K562 (cell line): ENCODE measurements at regions not wholly inside any gene's neighbourhood (a gene's known extent, or its start where the extent isn't known, plus 50 kb on each side); places are given as distances from the start of the nearest gene placed in this dataset.

Experiments
- ATAC-seq: fragments of 200-7000 bp; cut with Tn5 transposase; 3 replicates; pipeline ENCODE4 v1.9.1; 2020; ENCODE audit warnings: moderate library complexity
- BruUV-seq: library from RNA; stranded (reverse); fragments of 400-500 nt; replicated peaks from 2 replicates; lab custom pipeline; 2021; lab: Mats Ljungman, UMichigan
- CTCF ChIA-PET: fragments of 300-600 bp; formaldehyde crosslinking; extraction: SDS; loops from one replicate; lab custom pipeline; 2021; ENCODE audit warnings: low intra/inter-chr PET ratio; lab: Yijun Ruan, JAX
- POLR2A ChIA-PET: fragments of 300-600, 350-650 bp; sonication (Branson Sonifier 250); formaldehyde crosslinking; extraction: SDS; loops from one replicate; lab custom pipeline; 2021; ENCODE audit warnings: antibody characterized with exemption, inconsistent platforms; lab: Yijun Ruan, JAX
- DNase-seq, 4 experiments: peaks; one replicate each; pipeline versions ENCODE4 v3.0.0 to v3.0.0-alpha.2; 2011 to 2018; ENCODE audit warnings: low spot score in 3 of 4, mixed read lengths in 3 of 4; ENCODE audit errors: extremely low read depth in 1 of 4
- FAIRE-seq: peaks from 2 replicates; lab custom pipeline; 2011; peaks lifted over from hg19 to GRCh38; lab: Jason Lieb, UNC
- H2AFZ ChIP-seq: 2 replicates; pipeline ENCODE4 v1.6.0; 2011; ENCODE audit warnings: low read depth, low read length, control low read depth, inconsistent platforms
- H3K27ac ChIP-seq: fragments of 200-600 bp; 3 replicates; pipeline ENCODE4 v1.8.0; 2011; ENCODE audit warnings: low read depth, mild to moderate bottlenecking, control low read depth, inconsistent platforms, low read length, moderate library complexity, mixed read lengths; ENCODE audit errors: extremely low read depth
- H3K27me3 ChIP-seq, 2 experiments: fragments of 300-600 bp in 1 of 2; 2 replicates in 1 of 2; 3 replicates in 1 of 2; pipeline versions ENCODE4 v1.6.0 to v1.8.0; 2011; ENCODE audit warnings: inconsistent platforms in 2 of 2, low read length in 2 of 2, mild to moderate bottlenecking in 1 of 2, mixed read lengths in 1 of 2, moderate library complexity in 1 of 2; ENCODE audit not compliant: control insufficient read depth in 2 of 2, insufficient read depth in 2 of 2
- H3K36me3 ChIP-seq: fragments of 300-600 bp; 3 replicates; pipeline ENCODE4 v1.8.0; 2011; ENCODE audit warnings: mild to moderate bottlenecking, low read length, inconsistent platforms; ENCODE audit not compliant: control insufficient read depth, insufficient read depth
- H3K4me1 ChIP-seq, 2 experiments: fragments of 200-600 bp in 1 of 2; replicated peaks in 1 of 2; 2 replicates in 1 of 2; 3 replicates in 1 of 2; pipeline versions ENCODE4 v1.5.1 to v1.8.0; 2011; ENCODE audit warnings: inconsistent platforms in 2 of 2, low read length in 2 of 2, mild to moderate bottlenecking in 1 of 2, mixed read lengths in 1 of 2, moderate library complexity in 1 of 2; ENCODE audit not compliant: control insufficient read depth in 2 of 2, insufficient read depth in 2 of 2
- H3K4me2 ChIP-seq: 2 replicates; pipeline ENCODE4 v1.6.1; 2011; ENCODE audit warnings: low read length, control low read depth, inconsistent platforms, mixed read lengths; ENCODE audit not compliant: insufficient read depth
- H3K4me3 ChIP-seq: fragments of 200-600 bp; sonication (generic), shearing (Covaris generic); 2 replicates; pipeline ENCODE4 v1.5.1; 2016; ENCODE audit warnings: control low read depth, inconsistent platforms
- H3K79me2 ChIP-seq: fragments of 200-600 bp; 3 replicates; pipeline ENCODE4 v1.8.0; 2011; ENCODE audit warnings: low read length, inconsistent platforms; ENCODE audit not compliant: control insufficient read depth, insufficient read depth
- H3K9ac ChIP-seq, 2 experiments: 2 replicates each; pipeline versions ENCODE4 v1.6.0 to v1.6.1; 2011; ENCODE audit warnings: low read depth in 2 of 2, low read length in 2 of 2, control low read depth in 1 of 2, inconsistent platforms in 1 of 2, mild to moderate bottlenecking in 1 of 2, mixed read lengths in 1 of 2; ENCODE audit not compliant: insufficient read depth in 1 of 2
- H3K9me1 ChIP-seq: one replicate; pipeline ENCODE4 v1.6.0; 2011; ENCODE audit warnings: inconsistent platforms, mild to moderate bottlenecking, low read length, moderate library complexity; ENCODE audit not compliant: control insufficient read depth, insufficient read depth
- H3K9me3 ChIP-seq: replicated peaks from 2 replicates; pipeline ENCODE4 v1.5.1; 2011; ENCODE audit warnings: low read depth, low read length, inconsistent platforms; ENCODE audit not compliant: control insufficient read depth, insufficient read depth
- H4K20me1 ChIP-seq: replicated peaks from 2 replicates; pipeline ENCODE4 v1.6.1; 2011; ENCODE audit warnings: low read length, inconsistent platforms, mixed read lengths; ENCODE audit not compliant: control insufficient read depth, insufficient read depth
- ATF1 ChIP-seq, 2 experiments: fragments of 450-650 bp in 1 of 2; IDR thresholded peaks; 2 replicates each; pipeline ENCODE4 v1.6.1; 2016; ENCODE audit warnings: missing compliant biosample characterization in 1 of 2, missing genetic modification characterization in 1 of 2
- RREB1 ChIP-seq: fragments of 250-450 bp; sonication (Bioruptor Pico); IDR thresholded peaks from 2 replicates; pipeline ENCODE4 v1.4.0; 2020
- TAF15 ChIP-seq: fragments of 200-400 bp; formaldehyde crosslinking; IDR thresholded peaks from 2 replicates; pipeline ENCODE4 v1.6.1; 2017; ENCODE audit warnings: mild to moderate bottlenecking, low read depth, low read length, moderate library complexity
- ZBED1 ChIP-seq: IDR thresholded peaks from 2 replicates; pipeline ENCODE4 v1.6.1; 2014
- ZKSCAN3 ChIP-seq: fragments of 250-450 bp; sonication (Bioruptor Pico); IDR thresholded peaks from 2 replicates; pipeline ENCODE4 v1.4.0; 2020
- WGBS: fragments of 100-300 bp; shearing (Covaris generic); methylation state at CpG from one replicate; pipeline ENCODE4 v1.1.6; 2016; ENCODE audit warnings: low coverage, mixed read lengths; ENCODE audit not compliant: insufficient coverage; ENCODE audit errors: missing lambda C conversion rate; 5-methylcytosine and 5-hydroxymethylcytosine counted together
- in situ Hi-C: fragments of 300-500 bp; cut with MboI; formaldehyde crosslinking; loops from 4 replicates; pipeline ENCODE4 v1.15.0; 2018; ENCODE audit warnings: inconsistent platforms, mixed read lengths
- intact Hi-C: fragments of 100-400 bp; cut with micrococcal nuclease; formaldehyde crosslinking; loops from 2 replicates; pipeline ENCODE4 v1.14.2; 2022
- TF ChIP-seq, protein P1 (sequence below): sonication (generic); formaldehyde crosslinking; IDR thresholded peaks from 2 replicates; pipeline ENCODE4 v1.8.1; 2023; ENCODE audit warnings: mild to moderate bottlenecking, missing genetic modification reagents, moderate library complexity
- TF ChIP-seq, protein P2 (sequence below): fragments of 450-650 bp; IDR thresholded peaks from 2 replicates; pipeline ENCODE4 v1.7.1; 2018; ENCODE audit warnings: mild to moderate bottlenecking, low read depth; ENCODE audit not compliant: partially characterized antibody
- TF ChIP-seq, protein P3 (sequence below), 2 experiments: fragments of 450-650 bp in 1 of 2; sonication (generic) in 1 of 2; formaldehyde crosslinking in 1 of 2; IDR thresholded peaks in 1 of 2; conservative IDR thresholded peaks in 1 of 2; 2 replicates each; pipeline versions ENCODE4 v1.6.1 to v1.8.1; 2016 to 2023; ENCODE audit warnings: mild to moderate bottlenecking in 2 of 2, moderate library complexity in 2 of 2, inconsistent platforms in 1 of 2, missing genetic modification reagents in 1 of 2
- TF ChIP-seq, protein P4 (sequence below): fragments of 250-450 bp; sonication (Bioruptor Pico); IDR thresholded peaks from 2 replicates; pipeline ENCODE4 v1.9.0; 2021; ENCODE audit warnings: mild to moderate bottlenecking, inconsistent platforms

- intact Hi-C loops = no loop called here
- WGBS = 20% methylated on average over 1 of the region's 1 CpG
- TF ChIP-seq ZBED1 (no peak), ZKSCAN3 (CRISPR knock-in tag) (no peak), ATF1 (CRISPR knock-in tag; IDR thresholded peaks at IDR 0.05) (no peak), ATF1 (tag; IDR thresholded peaks at IDR 0.05) (no peak), RREB1 (CRISPR knock-in tag) (no peak), TAF15 (no peak)
- TF ChIP-seq, protein P1, sequence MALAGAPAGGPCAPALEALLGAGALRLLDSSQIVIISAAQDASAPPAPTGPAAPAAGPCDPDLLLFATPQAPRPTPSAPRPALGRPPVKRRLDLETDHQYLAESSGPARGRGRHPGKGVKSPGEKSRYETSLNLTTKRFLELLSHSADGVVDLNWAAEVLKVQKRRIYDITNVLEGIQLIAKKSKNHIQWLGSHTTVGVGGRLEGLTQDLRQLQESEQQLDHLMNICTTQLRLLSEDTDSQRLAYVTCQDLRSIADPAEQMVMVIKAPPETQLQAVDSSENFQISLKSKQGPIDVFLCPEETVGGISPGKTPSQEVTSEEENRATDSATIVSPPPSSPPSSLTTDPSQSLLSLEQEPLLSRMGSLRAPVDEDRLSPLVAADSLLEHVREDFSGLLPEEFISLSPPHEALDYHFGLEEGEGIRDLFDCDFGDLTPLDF (CRISPR knock-in tag) = no peak
- TF ChIP-seq, protein P2, sequence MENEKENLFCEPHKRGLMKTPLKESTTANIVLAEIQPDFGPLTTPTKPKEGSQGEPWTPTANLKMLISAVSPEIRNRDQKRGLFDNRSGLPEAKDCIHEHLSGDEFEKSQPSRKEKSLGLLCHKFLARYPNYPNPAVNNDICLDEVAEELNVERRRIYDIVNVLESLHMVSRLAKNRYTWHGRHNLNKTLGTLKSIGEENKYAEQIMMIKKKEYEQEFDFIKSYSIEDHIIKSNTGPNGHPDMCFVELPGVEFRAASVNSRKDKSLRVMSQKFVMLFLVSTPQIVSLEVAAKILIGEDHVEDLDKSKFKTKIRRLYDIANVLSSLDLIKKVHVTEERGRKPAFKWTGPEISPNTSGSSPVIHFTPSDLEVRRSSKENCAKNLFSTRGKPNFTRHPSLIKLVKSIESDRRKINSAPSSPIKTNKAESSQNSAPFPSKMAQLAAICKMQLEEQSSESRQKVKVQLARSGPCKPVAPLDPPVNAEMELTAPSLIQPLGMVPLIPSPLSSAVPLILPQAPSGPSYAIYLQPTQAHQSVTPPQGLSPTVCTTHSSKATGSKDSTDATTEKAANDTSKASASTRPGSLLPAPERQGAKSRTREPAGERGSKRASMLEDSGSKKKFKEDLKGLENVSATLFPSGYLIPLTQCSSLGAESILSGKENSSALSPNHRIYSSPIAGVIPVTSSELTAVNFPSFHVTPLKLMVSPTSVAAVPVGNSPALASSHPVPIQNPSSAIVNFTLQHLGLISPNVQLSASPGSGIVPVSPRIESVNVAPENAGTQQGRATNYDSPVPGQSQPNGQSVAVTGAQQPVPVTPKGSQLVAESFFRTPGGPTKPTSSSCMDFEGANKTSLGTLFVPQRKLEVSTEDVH = no peak
- TF ChIP-seq, protein P3, sequence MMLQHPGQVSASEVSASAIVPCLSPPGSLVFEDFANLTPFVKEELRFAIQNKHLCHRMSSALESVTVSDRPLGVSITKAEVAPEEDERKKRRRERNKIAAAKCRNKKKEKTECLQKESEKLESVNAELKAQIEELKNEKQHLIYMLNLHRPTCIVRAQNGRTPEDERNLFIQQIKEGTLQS (IDR thresholded peaks at IDR 0.05) = no peak
- TF ChIP-seq, protein P3 (CRISPR knock-in tag; conservative IDR thresholded peaks at IDR 0.05) = no peak
- TF ChIP-seq, protein P4, sequence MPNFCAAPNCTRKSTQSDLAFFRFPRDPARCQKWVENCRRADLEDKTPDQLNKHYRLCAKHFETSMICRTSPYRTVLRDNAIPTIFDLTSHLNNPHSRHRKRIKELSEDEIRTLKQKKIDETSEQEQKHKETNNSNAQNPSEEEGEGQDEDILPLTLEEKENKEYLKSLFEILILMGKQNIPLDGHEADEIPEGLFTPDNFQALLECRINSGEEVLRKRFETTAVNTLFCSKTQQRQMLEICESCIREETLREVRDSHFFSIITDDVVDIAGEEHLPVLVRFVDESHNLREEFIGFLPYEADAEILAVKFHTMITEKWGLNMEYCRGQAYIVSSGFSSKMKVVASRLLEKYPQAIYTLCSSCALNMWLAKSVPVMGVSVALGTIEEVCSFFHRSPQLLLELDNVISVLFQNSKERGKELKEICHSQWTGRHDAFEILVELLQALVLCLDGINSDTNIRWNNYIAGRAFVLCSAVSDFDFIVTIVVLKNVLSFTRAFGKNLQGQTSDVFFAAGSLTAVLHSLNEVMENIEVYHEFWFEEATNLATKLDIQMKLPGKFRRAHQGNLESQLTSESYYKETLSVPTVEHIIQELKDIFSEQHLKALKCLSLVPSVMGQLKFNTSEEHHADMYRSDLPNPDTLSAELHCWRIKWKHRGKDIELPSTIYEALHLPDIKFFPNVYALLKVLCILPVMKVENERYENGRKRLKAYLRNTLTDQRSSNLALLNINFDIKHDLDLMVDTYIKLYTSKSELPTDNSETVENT (CRISPR knock-in tag) = no peak
Measured at GRCh38 chr7:11946794-11947193, 114.8 kb upstream of the THSD7A start.

More at GRCh38 chr7:11946794-11947193, 114.8 kb upstream of the THSD7A start:
- no peak for FAIRE-seq
- no peak overlapping the region for H3K4me3 ChIP-seq
- no peaks in the 10 kb centered on the region for H4K20me1 ChIP-seq
- no peak for DNase-seq
- no peak overlapping the region for H3K9ac ChIP-seq
- no peaks in the 10 kb centered on the region for H3K4me1 ChIP-seq
- H3K36me3 ChIP-seq = no peaks in the 10 kb centered on the region
- H3K27me3 ChIP-seq = no peaks in the 10 kb centered on the region
- in situ Hi-C loops = no loop called here
- BruUV-seq = no TSS peak
- no peak overlapping the region for H3K27ac ChIP-seq
- H2AFZ ChIP-seq = no peak overlapping the region
- no peaks in the 10 kb centered on the region for H3K9me3 ChIP-seq
- POLR2A ChIA-PET = no interaction called here
- no peaks in the 10 kb centered on the region for H3K9me1 ChIP-seq
- ATAC-seq = no peak
- H3K4me2 ChIP-seq = no peak overlapping the region
- CTCF ChIA-PET = no interaction called here
- H3K79me2 ChIP-seq = no peaks in the 10 kb centered on the region
